Activated CD8-positive, alpha-beta T cell treated with anti-CD3 and anti-CD28 coated beads for 36 hours (primary cell): ENCODE measurements at regions not wholly inside any gene's neighbourhood (a gene's known extent, or its start where the extent isn't known, plus 50 kb on each side); places are given as distances from the start of the nearest gene placed in this dataset.

Source experiments
- ATAC-seq: fragments of 200-7000 bp; cut with Tn5 transposase; one replicate; pipeline ENCODE4 v1.10.0; 2021; ENCODE audit warnings: mild to moderate bottlenecking, moderate library complexity
- CTCF ChIA-PET: fragments of 350-600 bp; sonication (Branson Sonifier 250); formaldehyde crosslinking; loops from one replicate; lab custom pipeline; 2021; ENCODE audit warnings: antibody characterized with exemption; lab: Charles Lee
- POLR2A ChIA-PET: fragments of 350-600 bp; sonication (Branson Sonifier 250); formaldehyde crosslinking; loops from one replicate; lab custom pipeline; 2021; ENCODE audit warnings: antibody characterized with exemption; lab: Charles Lee
- DNase-seq: peaks from one replicate; pipeline ENCODE4 v3.0.0-alpha.2; 2020
- H3K27ac Mint-ChIP-seq: one replicate; pipeline ENCODE4 v1.8.0; 2021; ENCODE audit warnings: mild to moderate bottlenecking, mixed read lengths
- H3K27me3 Mint-ChIP-seq: one replicate; pipeline ENCODE4 v1.8.0; 2021; ENCODE audit warnings: mixed read lengths
- H3K36me3 Mint-ChIP-seq: one replicate; pipeline ENCODE4 v1.8.0; 2021; ENCODE audit warnings: low read depth, mixed read lengths
- H3K4me1 Mint-ChIP-seq: one replicate; pipeline ENCODE4 v1.8.0; 2021; ENCODE audit warnings: low read depth, mixed read lengths
- H3K4me3 Mint-ChIP-seq: one replicate; pipeline ENCODE4 v1.8.0; 2021; ENCODE audit warnings: mild to moderate bottlenecking, moderate library complexity, mixed read lengths
- H3K9me3 Mint-ChIP-seq: one replicate; pipeline ENCODE4 v1.8.0; 2021; ENCODE audit warnings: mixed read lengths
- CTCF ChIP-seq: fragments of 200-600 bp; IDR thresholded peaks from one replicate; pipeline ENCODE4 v1.8.0; 2022; ENCODE audit warnings: antibody characterized with exemption, mild to moderate bottlenecking
- intact Hi-C: fragments of 100-400 bp; cut with micrococcal nuclease; formaldehyde crosslinking; loops from one replicate; pipeline ENCODE4 v1.10.0; 2022

- no peak for ATAC-seq
- TF ChIP-seq CTCF: no peak
- H3K4me3 Mint-ChIP-seq: no peak overlapping the region
- no peaks in the 10 kb centered on the region for H3K36me3 Mint-ChIP-seq
- no peaks in the 10 kb centered on the region for H3K9me3 Mint-ChIP-seq
- ChIA-PET POLR2A (no interaction called here), CTCF (no interaction called here)
- no peaks in the 10 kb centered on the region for H3K4me1 Mint-ChIP-seq
- DNase-seq: no peak
- no peak overlapping the region for H3K27ac Mint-ChIP-seq
- intact Hi-C loops: no loop called here
- H3K27me3 Mint-ChIP-seq: peaks cover 4% of the 10 kb centered on the region
Measured at GRCh38 chr5:174982485-174982884, 258.1 kb downstream of the MSX2 start.

GRCh38 chr5:174981416-174981815 is 257.0 kb downstream of the MSX2 start:
- H3K27me3 Mint-ChIP-seq: peaks cover 4% of the 10 kb centered on the region
- CTCF ChIA-PET: no interaction called here
- H3K9me3 Mint-ChIP-seq: no peaks in the 10 kb centered on the region
- no peak for TF ChIP-seq CTCF
- H3K4me1 Mint-ChIP-seq: no peaks in the 10 kb centered on the region
- no peak for DNase-seq
- ATAC-seq: no peak
- POLR2A ChIA-PET: no interaction called here
- H3K27ac Mint-ChIP-seq: no peak overlapping the region
- intact Hi-C loops: no loop called here
- no peaks in the 10 kb centered on the region for H3K36me3 Mint-ChIP-seq
- H3K4me3 Mint-ChIP-seq: no peak overlapping the region

GRCh38 chr5:174980952-174981351 is 256.6 kb downstream of the MSX2 start:
- H3K27me3 Mint-ChIP-seq: peaks cover 3% of the 10 kb centered on the region
- ATAC-seq (no peak), DNase-seq (no peak)
- no peaks in the 10 kb centered on the region for H3K4me1 Mint-ChIP-seq
- CTCF ChIA-PET: no interaction called here
- POLR2A ChIA-PET: no interaction called here
- no peaks in the 10 kb centered on the region for H3K36me3 Mint-ChIP-seq
- H3K27ac Mint-ChIP-seq: no peak overlapping the region
- H3K9me3 Mint-ChIP-seq: no peaks in the 10 kb centered on the region
- intact Hi-C loops: no loop called here
- no peak for TF ChIP-seq CTCF
- H3K4me3 Mint-ChIP-seq: no peak overlapping the region

- Mint-ChIP-seq H3K9me3 (peaks cover 6% of the 10 kb centered on the region), H3K27ac (no peak overlapping the region), H3K4me3 (no peak overlapping the region), H3K36me3 (no peaks in the 10 kb centered on the region), H3K27me3 (peaks cover 15% of the 10 kb centered on the region), H3K4me1 (no peaks in the 10 kb centered on the region)
- DNase-seq (no peak), ATAC-seq (no peak)
- no peak for TF ChIP-seq CTCF
- intact Hi-C loops: no loop called here
- ChIA-PET CTCF (no interaction called here), POLR2A (no interaction called here)
Measured at GRCh38 chr5:174972291-174972690, 247.9 kb downstream of the MSX2 start.

GRCh38 chr5:174971210-174971609 is 246.8 kb downstream of the MSX2 start:
- ATAC-seq: no peak
- intact Hi-C loops: no loop called here
- ChIA-PET POLR2A (no interaction called here), CTCF (no interaction called here)
- Mint-ChIP-seq H3K27ac (no peak overlapping the region), H3K36me3 (no peaks in the 10 kb centered on the region), H3K27me3 (peaks cover 17% of the 10 kb centered on the region), H3K4me3 (no peak overlapping the region), H3K4me1 (no peaks in the 10 kb centered on the region), H3K9me3 (peaks cover 10% of the 10 kb centered on the region)
- no peak for DNase-seq
- no peak for TF ChIP-seq CTCF
